Liver (tissue), 8 donors: ENCODE measurements at regions not wholly inside any gene's neighbourhood (a gene's known extent, or its start where the extent isn't known, plus 50 kb on each side); places are given as distances from the start of the nearest gene placed in this dataset.

Source experiments
- DNase-seq: peaks from one replicate; pipeline ENCODE4 v3.0.0-alpha.2; 2017; ENCODE audit warnings: low spot score
- H3K27ac ChIP-seq, 2 donors: one replicate each; pipeline ENCODE4 v1.7.0; 2013; ENCODE audit warnings: inconsistent platforms in 2 of 2, low read length in 2 of 2, control low read depth in 1 of 2, low read depth in 1 of 2, mild to moderate bottlenecking in 1 of 2
- H3K27me3 ChIP-seq, 4 donors: one replicate each; pipeline versions ENCODE4 v1.6.1 to v1.7.0; 2013; ENCODE audit warnings: low read length in 3 of 4, inconsistent platforms in 1 of 4, mild to moderate bottlenecking in 1 of 4, moderate library complexity in 1 of 4; ENCODE audit not compliant: control insufficient read depth in 4 of 4, insufficient read depth in 4 of 4
- H3K36me3 ChIP-seq, 4 donors: one replicate each; pipeline versions ENCODE4 v1.6.1 to v1.7.0; 2013; ENCODE audit warnings: low read length in 3 of 4, mild to moderate bottlenecking in 3 of 4, low read depth in 1 of 4, moderate library complexity in 1 of 4; ENCODE audit not compliant: control insufficient read depth in 4 of 4, insufficient read depth in 3 of 4
- H3K4me1 ChIP-seq, 4 donors: one replicate each; pipeline versions ENCODE4 v1.6.1 to v1.7.0; 2013; ENCODE audit warnings: low read length in 3 of 4, mild to moderate bottlenecking in 3 of 4, moderate library complexity in 1 of 4; ENCODE audit not compliant: control insufficient read depth in 4 of 4, insufficient read depth in 4 of 4
- H3K4me3 ChIP-seq, 3 donors: one replicate each; pipeline versions ENCODE4 v1.6.1 to v1.7.0; 2013; ENCODE audit warnings: low read length in 3 of 3, control low read depth in 1 of 3, low read depth in 1 of 3, mild to moderate bottlenecking in 1 of 3
- H3K9ac ChIP-seq, 2 donors: one replicate each; pipeline ENCODE4 v1.7.0; 2013; ENCODE audit warnings: low read length in 2 of 2, mild to moderate bottlenecking in 2 of 2, moderate library complexity in 2 of 2, control low read depth in 1 of 2, low read depth in 1 of 2
- H3K9me3 ChIP-seq, 4 donors: one replicate each; pipeline versions ENCODE4 v1.6.1 to v1.7.0; 2013; ENCODE audit warnings: low read length in 3 of 4; ENCODE audit not compliant: control insufficient read depth in 4 of 4
- ATF3 ChIP-seq: IDR thresholded peaks from 2 replicates; pipeline ENCODE4 v1.6.1; 2016; ENCODE audit warnings: antibody characterized with exemption
- EGR1 ChIP-seq, 2 donors: IDR thresholded peaks; 2 replicates each; pipeline ENCODE4 v1.6.1; 2016 to 2018; ENCODE audit warnings: antibody characterized with exemption in 2 of 2, low read depth in 2 of 2
- FOXA1 ChIP-seq: IDR thresholded peaks from 2 replicates; pipeline ENCODE4 v1.6.1; 2016; ENCODE audit warnings: antibody characterized with exemption
- FOXA2 ChIP-seq: IDR thresholded peaks from 2 replicates; pipeline ENCODE4 v1.6.1; 2016; ENCODE audit warnings: antibody characterized with exemption
- GABPA ChIP-seq, 2 donors: IDR thresholded peaks in 1 of 2; conservative IDR thresholded peaks in 1 of 2; 2 replicates each; pipeline ENCODE4 v1.6.1; 2016; ENCODE audit warnings: antibody characterized with exemption in 2 of 2, mild to moderate bottlenecking in 1 of 2, moderate library complexity in 1 of 2
- HNF4A ChIP-seq, 2 donors: conservative IDR thresholded peaks; 2 replicates each; pipeline ENCODE4 v1.6.1; 2016; ENCODE audit warnings: antibody characterized with exemption in 2 of 2, mild to moderate bottlenecking in 2 of 2
- HNF4G ChIP-seq: IDR thresholded peaks from 2 replicates; pipeline ENCODE4 v1.6.1; 2016; ENCODE audit warnings: antibody characterized with exemption
- JUND ChIP-seq, 2 donors: IDR thresholded peaks; 2 replicates each; pipeline ENCODE4 v1.6.1; 2016; ENCODE audit warnings: antibody characterized with exemption in 2 of 2
- NR2F2 ChIP-seq: IDR thresholded peaks from 2 replicates; pipeline ENCODE4 v1.6.1; 2016; ENCODE audit warnings: antibody characterized with exemption
- RAD21 ChIP-seq, 2 donors: IDR thresholded peaks; 2 replicates each; pipeline ENCODE4 v1.6.1; 2016; ENCODE audit warnings: antibody characterized with exemption in 2 of 2, mild to moderate bottlenecking in 2 of 2
- RXRA ChIP-seq, 2 donors: IDR thresholded peaks; 2 replicates each; pipeline ENCODE4 v1.6.1; 2017 to 2018; ENCODE audit warnings: antibody characterized with exemption in 2 of 2, mild to moderate bottlenecking in 1 of 2
- SP1 ChIP-seq: IDR thresholded peaks from 2 replicates; pipeline ENCODE4 v1.6.1; 2018; ENCODE audit warnings: antibody characterized with exemption, mild to moderate bottlenecking
- TAF1 ChIP-seq: conservative IDR thresholded peaks from 2 replicates; pipeline ENCODE4 v1.6.1; 2016; ENCODE audit warnings: antibody characterized with exemption, mild to moderate bottlenecking
- YY1 ChIP-seq: IDR thresholded peaks from 2 replicates; pipeline ENCODE4 v1.6.1; 2016; ENCODE audit warnings: antibody characterized with exemption, mild to moderate bottlenecking
- ZBTB33 ChIP-seq: IDR thresholded peaks from 2 replicates; pipeline ENCODE4 v1.6.1; 2016; ENCODE audit warnings: antibody characterized with exemption
- WGBS: extraction: QIAGEN DNeasy Blood & Tissue Kit; methylation state at CpG from one replicate; pipeline ENCODE4 v1.1.7; 2013; 5-methylcytosine and 5-hydroxymethylcytosine counted together
- TF ChIP-seq, protein P1 (sequence below): IDR thresholded peaks from 2 replicates; pipeline ENCODE4 v1.6.1; 2016; ENCODE audit warnings: antibody characterized with exemption
- TF ChIP-seq, protein P2 (sequence below): IDR thresholded peaks from 2 replicates; pipeline ENCODE4 v1.6.1; 2016; ENCODE audit warnings: antibody characterized with exemption, mild to moderate bottlenecking
- TF ChIP-seq, protein P3 (sequence below): fragments of 150-350 bp; IDR thresholded peaks from 2 replicates; pipeline ENCODE4 v1.5.1; 2017; ENCODE audit warnings: improper control_type of control experiment, low read depth, low read length; ENCODE audit not compliant: missing input control
- donor health status: healthy.
- donor health status: healthy.
- donor health status: healthy.
- donor health status: healthy.
- donor health status: healthy.

DNA sequence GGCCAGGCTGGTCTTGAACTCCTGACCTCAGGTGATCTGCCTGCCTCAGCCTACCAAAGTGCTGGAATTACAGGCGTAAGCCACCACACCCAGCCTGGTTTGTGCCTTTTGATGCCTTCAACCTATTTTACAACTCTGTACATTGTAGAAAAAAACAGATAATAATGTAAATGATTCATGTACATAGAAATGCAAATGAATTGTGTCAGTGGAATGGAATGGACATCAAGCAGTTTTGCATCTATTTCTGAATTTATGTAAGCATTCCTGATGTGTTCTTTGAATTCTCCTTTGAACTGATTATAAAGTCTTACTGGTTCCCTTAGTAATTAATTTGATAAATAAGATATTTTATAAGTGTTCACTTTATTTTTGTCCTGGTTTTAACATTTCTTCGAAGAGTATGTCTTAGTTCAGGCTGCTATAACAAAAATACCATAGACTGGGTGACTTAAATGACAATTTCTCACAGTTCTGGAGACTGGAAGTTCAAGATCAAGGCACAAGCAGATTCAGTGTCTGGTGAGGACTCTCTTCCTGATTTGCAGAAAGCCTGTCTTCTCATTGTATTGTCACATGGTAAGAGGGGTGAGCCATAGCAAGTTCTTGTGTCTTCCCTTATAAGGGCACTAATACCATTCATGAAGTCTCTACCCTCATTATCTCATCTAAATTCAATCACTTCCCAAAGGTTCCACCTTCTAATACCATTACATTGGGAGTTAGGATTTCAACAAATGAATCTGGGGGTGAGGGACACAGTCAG, 162.2 kb upstream of the S100G start:
- TF ChIP-seq RAD21 (IDR thresholded peaks at IDR 0.05) (no peak), RXRA (IDR thresholded peaks at IDR 0.05) (no peak), YY1 (no peak), ZBTB33 (no peak), NR2F2 (no peak), FOXA1 (no peak), ATF3 (no peak), TAF1 (no peak), HNF4G (no peak), EGR1 (IDR thresholded peaks at IDR 0.05; ENCODE audit: low read depth in 2 of 2) (no peak), SP1 (no peak), HNF4A (conservative IDR thresholded peaks at IDR 0.05) (no peak), JUND (IDR thresholded peaks at IDR 0.05) (no peak)
- TF ChIP-seq, protein P1, sequence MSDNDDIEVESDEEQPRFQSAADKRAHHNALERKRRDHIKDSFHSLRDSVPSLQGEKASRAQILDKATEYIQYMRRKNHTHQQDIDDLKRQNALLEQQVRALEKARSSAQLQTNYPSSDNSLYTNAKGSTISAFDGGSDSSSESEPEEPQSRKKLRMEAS: no peak
- 91% methylated on average over 2 of the region's 2 CpGs for WGBS
- H3K9me3 ChIP-seq: no peaks in the 10 kb centered on the region
- no peaks in the 10 kb centered on the region for H3K36me3 ChIP-seq
- no peak for DNase-seq
- H3K4me3 ChIP-seq: no peak overlapping the region
- no peak overlapping the region for H3K27ac ChIP-seq
- H3K4me1 ChIP-seq: no peaks in the 10 kb centered on the region
- H3K27me3 ChIP-seq: peaks cover 0 to 4% (median 0%) of the 10 kb centered on the region in 4 donors
- H3K9ac ChIP-seq: no peak overlapping the region

- Histone ChIP-seq H3K27ac (no peak overlapping the region), H3K4me3 (no peak overlapping the region), H3K36me3 (no peaks in the 10 kb centered on the region), H3K27me3 (peaks cover 0 to 4% (median 0%) of the 10 kb centered on the region in 4 donors), H3K9me3 (no peaks in the 10 kb centered on the region), H3K4me1 (no peaks in the 10 kb centered on the region), H3K9ac (no peak overlapping the region)
- no peak for DNase-seq
- WGBS: 96% methylated on average over 3 of the region's 3 CpGs
- no peak for TF ChIP-seq FOXA1
- TF ChIP-seq HNF4A (conservative IDR thresholded peaks at IDR 0.05): no peak
- no peak for TF ChIP-seq ZBTB33
- no peak for TF ChIP-seq YY1
- TF ChIP-seq, protein P2, sequence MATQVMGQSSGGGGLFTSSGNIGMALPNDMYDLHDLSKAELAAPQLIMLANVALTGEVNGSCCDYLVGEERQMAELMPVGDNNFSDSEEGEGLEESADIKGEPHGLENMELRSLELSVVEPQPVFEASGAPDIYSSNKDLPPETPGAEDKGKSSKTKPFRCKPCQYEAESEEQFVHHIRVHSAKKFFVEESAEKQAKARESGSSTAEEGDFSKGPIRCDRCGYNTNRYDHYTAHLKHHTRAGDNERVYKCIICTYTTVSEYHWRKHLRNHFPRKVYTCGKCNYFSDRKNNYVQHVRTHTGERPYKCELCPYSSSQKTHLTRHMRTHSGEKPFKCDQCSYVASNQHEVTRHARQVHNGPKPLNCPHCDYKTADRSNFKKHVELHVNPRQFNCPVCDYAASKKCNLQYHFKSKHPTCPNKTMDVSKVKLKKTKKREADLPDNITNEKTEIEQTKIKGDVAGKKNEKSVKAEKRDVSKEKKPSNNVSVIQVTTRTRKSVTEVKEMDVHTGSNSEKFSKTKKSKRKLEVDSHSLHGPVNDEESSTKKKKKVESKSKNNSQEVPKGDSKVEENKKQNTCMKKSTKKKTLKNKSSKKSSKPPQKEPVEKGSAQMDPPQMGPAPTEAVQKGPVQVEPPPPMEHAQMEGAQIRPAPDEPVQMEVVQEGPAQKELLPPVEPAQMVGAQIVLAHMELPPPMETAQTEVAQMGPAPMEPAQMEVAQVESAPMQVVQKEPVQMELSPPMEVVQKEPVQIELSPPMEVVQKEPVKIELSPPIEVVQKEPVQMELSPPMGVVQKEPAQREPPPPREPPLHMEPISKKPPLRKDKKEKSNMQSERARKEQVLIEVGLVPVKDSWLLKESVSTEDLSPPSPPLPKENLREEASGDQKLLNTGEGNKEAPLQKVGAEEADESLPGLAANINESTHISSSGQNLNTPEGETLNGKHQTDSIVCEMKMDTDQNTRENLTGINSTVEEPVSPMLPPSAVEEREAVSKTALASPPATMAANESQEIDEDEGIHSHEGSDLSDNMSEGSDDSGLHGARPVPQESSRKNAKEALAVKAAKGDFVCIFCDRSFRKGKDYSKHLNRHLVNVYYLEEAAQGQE: no peak
- TF ChIP-seq NR2F2: no peak
- TF ChIP-seq, protein P3, sequence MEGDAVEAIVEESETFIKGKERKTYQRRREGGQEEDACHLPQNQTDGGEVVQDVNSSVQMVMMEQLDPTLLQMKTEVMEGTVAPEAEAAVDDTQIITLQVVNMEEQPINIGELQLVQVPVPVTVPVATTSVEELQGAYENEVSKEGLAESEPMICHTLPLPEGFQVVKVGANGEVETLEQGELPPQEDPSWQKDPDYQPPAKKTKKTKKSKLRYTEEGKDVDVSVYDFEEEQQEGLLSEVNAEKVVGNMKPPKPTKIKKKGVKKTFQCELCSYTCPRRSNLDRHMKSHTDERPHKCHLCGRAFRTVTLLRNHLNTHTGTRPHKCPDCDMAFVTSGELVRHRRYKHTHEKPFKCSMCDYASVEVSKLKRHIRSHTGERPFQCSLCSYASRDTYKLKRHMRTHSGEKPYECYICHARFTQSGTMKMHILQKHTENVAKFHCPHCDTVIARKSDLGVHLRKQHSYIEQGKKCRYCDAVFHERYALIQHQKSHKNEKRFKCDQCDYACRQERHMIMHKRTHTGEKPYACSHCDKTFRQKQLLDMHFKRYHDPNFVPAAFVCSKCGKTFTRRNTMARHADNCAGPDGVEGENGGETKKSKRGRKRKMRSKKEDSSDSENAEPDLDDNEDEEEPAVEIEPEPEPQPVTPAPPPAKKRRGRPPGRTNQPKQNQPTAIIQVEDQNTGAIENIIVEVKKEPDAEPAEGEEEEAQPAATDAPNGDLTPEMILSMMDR: no peak
- TF ChIP-seq HNF4G: no peak
- TF ChIP-seq TAF1: no peak
- no peak for TF ChIP-seq RAD21 (IDR thresholded peaks at IDR 0.05)
- TF ChIP-seq GABPA (IDR thresholded peaks at IDR 0.05 in 1 of 2, conservative IDR thresholded peaks at IDR 0.05 in 1 of 2): no peak
- no peak for TF ChIP-seq EGR1 (IDR thresholded peaks at IDR 0.05; ENCODE audit: low read depth in 2 of 2)
- TF ChIP-seq ATF3: no peak
- TF ChIP-seq, protein P1: no peak
- TF ChIP-seq SP1: no peak
- TF ChIP-seq RXRA (IDR thresholded peaks at IDR 0.05): no peak
- TF ChIP-seq JUND (IDR thresholded peaks at IDR 0.05): no peak
- TF ChIP-seq FOXA2: no peak
These were observed 161.0 kb upstream of the S100G start for GRCh38 chrX:16488959-16489358.
